Skeletal muscle cell (primary cell): ENCODE measurements at regions not wholly inside any gene's neighbourhood (a gene's known extent, or its start where the extent isn't known, plus 50 kb on each side); places are given as distances from the start of the nearest gene placed in this dataset.

ENCODE experiments used
- DNase-seq: peaks from one replicate; pipeline ENCODE4 v3.0.0-alpha.2; 2010; ENCODE audit warnings: low read depth
- H3K4me3 ChIP-seq: 2 replicates; pipeline ENCODE4 v1.5.1; 2011; ENCODE audit warnings: low read depth, mild to moderate bottlenecking, control low read depth, low read length, moderate library complexity

DNA sequence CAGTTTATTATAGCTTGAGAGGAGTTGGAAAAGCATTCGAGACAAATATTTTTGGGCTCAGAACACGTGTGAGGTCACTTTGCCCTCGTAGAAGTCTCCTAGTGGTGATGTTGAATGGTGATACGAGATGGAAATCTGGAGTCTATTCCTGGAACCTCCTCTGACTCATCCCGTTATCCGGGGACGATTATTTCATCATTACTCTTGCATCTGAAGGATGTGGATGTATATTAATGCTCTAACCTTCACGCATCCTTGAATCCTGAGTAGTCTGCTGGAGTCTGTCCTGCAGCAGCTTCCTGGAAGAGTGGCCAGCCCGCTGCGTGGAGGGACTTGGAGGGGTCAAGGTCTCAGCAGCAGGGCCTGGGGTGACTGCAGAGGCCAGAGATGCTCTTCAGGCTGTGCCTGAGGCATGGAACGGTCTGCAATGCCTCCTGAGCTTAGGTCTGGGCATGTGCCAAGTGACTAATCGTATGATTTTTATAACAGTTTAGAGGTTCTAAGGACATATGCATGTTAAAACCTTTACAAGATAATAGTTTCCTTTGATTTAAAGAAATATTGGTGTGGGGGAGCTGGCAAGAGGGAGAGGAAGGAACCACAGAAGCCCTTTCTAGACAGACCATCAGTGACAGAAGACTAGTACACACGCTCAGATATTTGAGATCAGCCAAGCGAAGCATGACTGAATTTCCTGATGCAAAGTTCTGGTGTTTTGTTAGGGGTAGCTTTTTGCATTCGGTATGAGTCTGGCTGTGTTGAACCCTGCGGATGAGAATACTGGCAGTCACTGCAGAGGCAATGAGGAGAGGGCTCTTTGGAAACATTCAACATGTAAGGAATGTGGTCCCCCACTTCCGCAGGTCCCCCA, 400.2 kb downstream of the QKI start:
- peak; percentile 83 for DNase-seq
- no peak overlapping the region for H3K4me3 ChIP-seq

DNA sequence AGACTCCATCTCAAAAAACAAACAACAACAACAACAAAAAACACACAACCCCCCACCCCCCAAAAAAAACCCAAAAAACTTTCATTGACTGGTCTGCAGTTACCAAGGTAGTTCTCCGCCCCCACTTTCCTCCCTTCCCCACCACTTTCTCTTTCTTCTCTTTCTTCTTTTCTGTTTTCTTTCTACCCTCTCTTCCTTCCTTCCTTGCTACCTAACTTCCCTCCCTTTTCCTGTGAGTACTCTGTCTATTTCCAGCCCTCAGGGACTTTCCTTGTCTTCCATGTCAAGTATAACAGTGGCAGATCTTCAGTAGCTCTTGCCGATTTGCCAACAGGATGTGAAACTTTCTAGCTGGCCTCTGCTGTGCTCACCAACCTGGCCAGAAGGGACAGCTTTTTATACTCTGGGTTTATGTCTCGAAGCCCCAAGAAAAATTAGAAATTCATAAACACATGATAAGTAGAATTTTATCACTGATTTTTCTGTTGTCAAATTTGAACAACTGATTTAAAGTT, 399.5 kb downstream of the QKI start:
- no peak for DNase-seq
- no peak overlapping the region for H3K4me3 ChIP-seq

DNA sequence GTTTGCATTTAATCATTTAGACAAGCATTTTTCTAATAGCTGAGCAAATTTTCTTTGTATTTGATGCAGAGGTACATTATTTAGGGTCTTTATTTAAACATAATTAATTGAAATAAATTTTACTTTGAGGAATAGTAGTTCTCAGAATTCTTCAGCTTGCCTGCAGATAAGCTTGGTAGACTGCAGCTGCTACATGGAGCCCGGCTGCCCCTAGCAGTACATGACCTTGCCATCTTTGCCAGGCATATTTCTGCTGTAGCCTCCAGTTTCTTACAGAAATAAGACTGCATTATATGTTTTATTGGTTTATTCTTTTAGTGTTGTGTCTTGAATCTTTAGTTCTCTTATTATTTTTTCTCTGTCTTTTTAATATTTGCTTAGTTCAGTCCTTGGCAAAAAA, 396.8 kb downstream of the QKI start:
- no peak for DNase-seq

DNA sequence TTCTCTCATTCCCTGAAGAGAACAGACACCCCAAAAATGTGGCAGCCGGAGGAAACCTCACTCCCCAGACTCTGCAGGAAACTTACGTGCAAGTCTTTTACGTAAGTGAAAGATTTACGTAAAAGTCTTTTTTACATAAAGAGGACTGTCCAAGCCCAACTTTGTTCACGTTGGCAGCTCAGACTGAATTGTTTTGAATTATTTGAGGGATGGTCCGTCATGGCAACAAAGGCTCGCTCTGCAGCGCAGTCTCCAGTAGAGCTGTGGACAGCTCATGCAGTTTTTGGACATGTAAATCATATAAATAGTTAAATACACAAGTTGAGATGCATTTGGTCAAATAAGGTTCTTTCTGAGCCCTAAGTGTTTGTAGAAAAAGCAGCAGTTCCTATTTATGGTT, 394.8 kb downstream of the QKI start:
- no peak for DNase-seq
- H3K4me3 ChIP-seq: no peak overlapping the region

More for the DNA sequence above, 396.8 kb downstream of the QKI start:
- no peak overlapping the region for H3K4me3 ChIP-seq

DNA sequence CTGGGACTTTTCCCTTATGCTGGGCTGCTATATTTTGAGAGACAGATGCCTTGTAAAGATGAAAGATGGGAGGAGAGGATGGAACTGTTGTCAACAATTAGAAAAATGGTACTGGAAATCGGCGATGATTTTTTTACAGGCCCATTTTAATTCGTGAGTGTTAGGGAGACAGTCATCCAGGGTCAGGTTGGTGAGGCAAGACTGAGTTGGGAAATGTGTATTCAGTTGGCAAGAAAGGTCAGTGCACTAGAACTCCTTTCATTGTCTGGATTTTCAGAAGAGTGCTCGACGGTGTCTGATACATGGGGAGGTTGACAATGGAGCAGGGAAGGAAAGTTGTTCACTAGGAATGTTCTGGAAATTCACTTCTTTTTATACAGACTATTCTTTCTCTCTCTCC, 394.4 kb downstream of the QKI start:
- no peak overlapping the region for H3K4me3 ChIP-seq
- no peak for DNase-seq

DNA sequence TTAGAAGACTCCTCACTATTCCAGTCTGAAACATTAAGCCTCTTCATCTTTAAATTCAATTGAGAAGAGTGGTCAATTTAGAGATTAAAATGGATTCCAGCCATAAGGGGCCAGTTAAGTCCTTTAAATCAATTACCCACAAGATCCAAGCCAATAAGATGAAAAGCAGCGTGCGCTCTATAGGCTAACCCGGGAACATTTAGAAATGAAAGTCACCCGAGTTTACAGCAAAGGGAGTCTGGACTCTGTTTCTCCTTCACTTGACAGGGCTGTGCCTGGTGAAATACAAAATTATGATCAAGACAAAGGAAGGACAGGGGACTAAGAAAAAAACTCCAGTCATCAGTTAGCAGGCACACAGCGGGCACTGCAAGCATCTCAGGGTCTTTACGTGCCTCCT, 393.7 kb downstream of the QKI start:
- no peak overlapping the region for H3K4me3 ChIP-seq
- no peak for DNase-seq

DNA sequence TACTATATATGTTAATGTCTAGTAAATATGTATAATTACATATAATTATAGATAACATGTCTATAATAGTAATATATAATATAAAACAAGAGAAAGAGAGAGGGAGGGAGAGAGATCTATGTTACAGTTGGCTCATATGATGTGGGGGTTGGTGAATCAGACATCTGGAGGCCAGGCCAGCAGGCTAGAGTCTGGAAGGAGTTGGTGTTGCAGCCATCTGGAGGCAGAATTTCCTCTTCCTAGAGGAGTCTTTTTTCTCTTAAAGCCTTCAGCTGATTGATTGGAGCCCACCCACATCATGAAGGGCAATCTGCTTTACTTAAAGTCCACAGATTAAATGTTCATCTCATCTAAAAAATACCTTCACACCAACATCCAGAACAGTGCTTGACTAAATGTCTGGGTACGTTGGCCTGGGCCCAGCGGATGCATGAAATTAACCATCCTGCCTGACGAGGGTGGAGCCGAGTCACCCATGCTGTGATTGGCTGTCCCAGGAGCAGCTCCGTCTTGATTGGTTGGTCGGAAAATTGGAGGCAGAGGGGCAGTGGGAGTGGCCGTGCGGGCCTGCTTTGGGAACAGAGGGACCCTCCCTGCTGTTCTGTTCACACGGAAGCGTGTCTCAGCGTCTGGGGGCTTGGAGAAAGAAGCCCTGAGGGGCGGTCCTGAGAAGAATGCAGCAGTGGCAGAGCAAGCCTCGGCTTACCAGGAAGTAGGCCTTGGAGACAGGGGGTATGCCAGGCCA, 392.4 kb downstream of the QKI start:
- no peak for DNase-seq
- H3K4me3 ChIP-seq: no peak overlapping the region

DNA sequence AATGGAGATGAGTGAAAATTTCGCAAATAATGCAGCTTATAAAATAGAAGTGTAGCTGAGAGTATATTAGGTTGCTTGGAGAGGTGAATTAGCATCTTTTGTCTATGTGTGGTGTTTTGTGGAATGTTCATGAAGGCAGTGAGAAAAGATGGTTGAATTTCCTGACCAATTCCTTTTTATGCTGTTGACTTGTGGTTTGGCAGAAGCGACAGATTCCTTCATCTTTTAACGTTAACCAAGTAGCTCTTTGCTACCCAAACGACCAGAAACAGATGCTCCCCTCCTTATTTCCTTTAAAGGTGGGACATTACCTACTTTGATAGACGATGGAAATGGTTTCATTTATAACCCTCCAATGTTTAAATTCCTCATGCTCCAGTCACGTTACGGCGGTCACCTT, 390.5 kb downstream of the QKI start:
- no peak overlapping the region for H3K4me3 ChIP-seq
- no peak for DNase-seq

DNA sequence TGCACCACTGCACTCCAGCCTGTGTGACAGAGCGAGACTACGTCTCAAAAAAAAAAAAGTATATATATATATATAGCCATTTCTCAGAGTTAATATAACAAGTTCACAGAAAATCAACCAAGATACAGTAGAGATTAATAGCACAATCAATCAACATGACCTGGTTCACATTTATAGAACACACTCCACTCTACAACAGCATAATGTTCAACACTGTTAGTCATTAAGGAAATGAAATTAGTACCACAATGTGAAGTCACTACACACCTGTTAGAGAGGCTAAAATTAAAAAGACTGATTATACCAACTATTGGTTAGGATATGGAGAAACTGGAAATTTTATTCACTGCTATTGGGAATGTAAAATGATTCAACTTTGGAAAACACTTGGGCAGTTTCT, 387.7 kb downstream of the QKI start:
- DNase-seq: no peak
- H3K4me3 ChIP-seq: no peak overlapping the region

DNA sequence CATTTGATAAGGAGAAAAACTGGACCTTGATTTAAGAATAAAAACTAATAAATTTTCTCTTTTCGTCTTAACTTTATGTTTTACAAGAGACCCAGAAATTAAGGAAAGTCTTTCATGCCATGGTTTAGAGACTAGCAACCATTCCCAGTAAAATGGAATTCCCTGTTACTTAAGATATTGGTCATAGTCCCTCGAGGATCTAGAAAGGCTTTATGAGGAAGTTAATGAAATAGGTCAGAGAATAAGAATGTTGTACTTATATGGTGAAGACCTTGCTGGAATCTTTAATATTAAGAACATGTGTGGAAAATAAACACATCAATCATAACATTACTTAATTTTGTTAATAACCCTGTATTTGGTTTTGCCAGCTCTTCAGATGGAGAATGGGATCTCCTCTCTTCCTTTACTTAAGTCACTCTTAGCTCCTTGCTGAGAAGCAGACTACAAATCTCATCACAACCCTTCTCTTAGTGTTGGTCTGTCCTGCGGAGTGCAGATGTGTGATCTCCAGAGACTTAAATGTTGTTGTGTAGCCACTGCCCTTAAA, 382.9 kb downstream of the QKI start:
- peak; percentile 35 for DNase-seq
- no peak overlapping the region for H3K4me3 ChIP-seq

DNA sequence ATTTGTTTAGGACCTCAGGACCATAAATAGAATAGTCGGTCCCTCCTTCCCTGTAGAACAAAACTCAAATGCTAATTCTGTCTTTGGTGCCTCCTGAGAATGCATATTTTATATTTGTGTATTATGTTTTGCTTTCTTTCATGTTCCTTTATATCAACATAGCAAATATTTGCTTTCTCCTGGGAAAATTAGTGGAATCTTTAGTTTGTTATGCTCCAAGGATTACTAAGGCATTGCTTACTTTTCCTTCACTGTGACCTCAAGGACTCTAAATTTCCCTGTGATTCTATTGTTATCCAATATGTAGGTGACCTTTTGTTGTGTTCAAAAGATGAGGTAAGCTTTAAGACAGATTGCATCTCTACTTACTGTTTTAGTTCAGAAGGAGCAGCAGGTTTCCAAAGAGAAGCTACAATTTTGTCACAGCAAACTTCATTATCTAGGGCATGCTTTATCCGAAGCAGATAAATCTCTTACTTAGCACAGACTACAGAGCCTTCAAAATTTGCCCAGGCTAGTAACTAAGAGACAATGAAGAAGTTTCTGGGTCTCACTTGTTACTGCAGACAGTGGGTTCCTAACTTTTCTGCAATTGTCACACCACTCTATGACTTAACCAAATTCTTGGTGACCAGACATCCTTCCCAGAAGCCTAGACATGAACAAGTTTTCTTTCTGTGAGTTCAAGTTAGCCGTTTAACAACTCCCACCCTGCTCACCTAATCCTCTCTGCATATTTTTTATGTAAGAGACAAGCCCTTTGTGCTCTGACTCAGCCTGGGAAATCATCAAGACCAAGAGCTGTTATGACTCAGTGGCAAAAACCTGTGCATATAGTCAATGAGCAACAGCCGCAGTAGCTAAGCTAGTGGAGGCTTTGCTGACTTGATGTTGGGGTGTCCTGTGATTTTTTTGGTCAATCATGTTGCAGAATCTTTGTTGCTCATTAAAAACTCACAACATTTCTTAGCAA, 378.8 kb downstream of the QKI start:
- no peak overlapping the region for H3K4me3 ChIP-seq
- DNase-seq: peak; percentile 84

DNA sequence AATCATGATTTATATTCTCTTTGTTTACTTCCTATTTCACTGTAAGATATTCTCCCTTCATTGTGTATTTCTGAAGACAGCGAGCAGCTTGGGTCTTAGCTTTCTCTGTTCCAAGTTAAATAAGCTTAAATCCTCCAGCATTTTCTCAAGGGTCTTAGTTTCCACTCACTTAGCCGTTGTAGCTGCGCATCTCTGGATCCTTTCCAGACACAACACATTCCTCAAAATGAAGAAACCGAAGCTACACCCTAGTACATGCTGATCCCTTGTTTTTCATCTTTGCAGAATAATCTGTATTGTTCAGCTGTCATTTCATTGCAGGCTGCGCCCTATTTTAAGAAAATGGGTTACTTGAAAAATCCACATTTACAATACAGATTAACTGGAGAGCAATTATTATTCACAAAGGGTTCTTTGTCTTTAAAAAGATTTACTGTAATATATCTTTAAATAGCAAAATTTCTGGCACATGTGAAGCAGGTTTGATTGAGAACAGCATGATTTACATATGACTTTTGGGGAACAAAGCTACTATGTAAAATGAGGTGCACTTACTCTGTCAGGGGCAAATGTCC, 375.8 kb downstream of the QKI start:
- no peak overlapping the region for H3K4me3 ChIP-seq
- peak; percentile 94 for DNase-seq

DNA sequence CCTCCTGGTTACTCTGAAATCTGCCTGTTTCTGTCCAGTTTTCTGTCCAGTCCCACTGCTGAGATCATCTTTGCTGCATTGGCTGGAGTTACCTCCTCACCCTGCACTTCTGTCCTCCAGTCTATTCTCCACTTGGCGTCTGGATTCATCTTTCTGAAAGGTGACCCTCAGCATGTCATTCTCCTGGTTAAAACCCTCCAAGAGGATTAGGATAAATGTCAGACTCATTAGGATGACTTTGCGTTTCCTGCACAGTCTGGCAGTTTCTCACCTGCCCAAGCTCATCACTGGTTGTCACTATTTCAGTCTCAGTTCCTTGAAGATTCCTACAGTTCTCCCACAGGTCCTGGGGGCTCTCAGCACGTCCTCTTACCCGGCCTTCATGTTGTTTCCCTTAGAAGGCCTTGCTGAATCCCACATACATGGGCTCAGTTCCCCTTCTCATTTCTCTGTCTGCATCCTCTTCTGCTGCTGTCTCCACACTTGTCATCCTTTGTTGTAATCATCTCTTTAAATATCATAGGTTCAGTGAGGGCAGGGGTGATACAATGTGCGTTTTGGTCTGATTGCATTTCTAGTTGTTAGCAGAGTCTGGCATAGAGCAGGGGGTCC, 374.8 kb downstream of the QKI start:
- no peak for DNase-seq
- no peak overlapping the region for H3K4me3 ChIP-seq

DNA sequence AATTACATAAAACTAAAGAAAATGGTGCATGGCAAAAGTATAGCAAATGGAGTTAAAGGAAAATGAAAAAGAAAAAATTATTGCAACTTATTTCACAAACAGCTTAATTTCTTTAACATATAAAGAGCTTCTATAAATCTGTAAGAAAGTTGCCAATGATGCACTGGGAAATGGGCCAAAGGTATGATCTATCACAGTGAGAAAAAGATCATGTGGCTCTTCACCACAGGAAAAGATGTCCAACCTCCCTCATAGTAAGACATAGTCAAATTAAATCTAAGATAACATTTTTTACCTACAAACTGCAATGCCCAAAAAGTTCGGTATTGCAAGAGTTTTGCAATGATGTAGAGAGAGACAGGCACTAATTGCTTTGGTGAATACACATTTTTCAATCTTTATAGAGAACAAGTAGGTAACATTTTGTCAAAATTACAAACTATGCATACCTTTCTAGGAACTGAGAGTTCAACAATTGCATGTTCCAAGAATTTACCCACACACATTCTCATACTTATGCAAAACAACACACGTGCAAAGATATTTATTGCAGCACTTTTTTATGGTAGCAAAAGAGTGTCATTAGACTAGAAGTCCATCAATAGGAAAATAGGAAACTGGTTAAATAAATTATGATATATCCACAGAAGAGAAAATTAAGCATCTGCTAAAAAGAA, 372.6 kb downstream of the QKI start:
- DNase-seq: no peak

DNA sequence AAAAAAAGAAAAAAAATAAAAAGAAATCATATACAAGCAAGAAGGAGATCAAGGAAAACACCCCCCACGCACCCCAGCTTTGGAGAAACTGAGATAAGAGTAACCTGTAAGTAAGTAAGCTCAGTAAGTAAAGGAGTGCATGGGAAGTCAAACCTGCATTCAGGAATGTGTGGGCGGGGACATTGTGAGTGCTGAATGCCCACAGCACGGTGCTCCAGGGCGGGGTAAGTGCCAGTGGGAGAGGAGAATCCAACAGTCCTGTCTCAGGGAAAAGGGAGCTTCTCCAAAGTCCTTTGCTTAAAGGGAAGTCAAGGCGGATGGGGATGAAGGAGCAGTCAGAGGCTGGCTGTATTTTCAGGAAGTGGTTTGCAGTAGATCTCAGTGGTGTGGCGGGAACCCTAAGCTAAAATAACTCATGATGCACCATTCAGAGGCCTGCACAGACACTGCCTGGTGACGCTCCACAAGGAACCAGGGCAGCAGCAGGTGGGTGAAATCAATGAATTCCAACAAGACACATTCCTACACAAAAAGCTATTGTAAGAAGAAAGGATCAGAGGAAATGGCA, 368.0 kb downstream of the QKI start:
- no peak for DNase-seq
- H3K4me3 ChIP-seq: no peak overlapping the region

More for the DNA sequence above, 372.6 kb downstream of the QKI start:
- H3K4me3 ChIP-seq: no peak overlapping the region

DNA sequence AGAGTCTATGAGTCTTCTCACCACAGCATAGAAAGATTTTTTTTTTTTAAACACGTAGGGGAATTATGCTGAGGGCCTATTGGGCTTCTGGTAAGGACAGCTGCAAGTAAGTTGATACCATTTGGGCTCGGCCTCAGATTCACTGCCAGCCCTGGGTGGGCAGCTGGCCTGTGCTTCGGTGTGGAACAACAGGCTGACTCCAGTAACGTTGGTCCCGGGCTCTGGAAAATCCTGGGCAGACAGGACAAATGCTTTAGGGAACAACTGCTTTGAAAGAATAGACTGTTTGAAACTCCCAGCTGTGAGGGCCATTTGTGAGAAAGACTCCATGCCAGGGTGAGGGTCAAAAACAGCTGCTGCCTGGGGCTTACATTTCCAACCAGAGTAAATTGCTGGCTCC, 366.5 kb downstream of the QKI start:
- no peak overlapping the region for H3K4me3 ChIP-seq
- peak; percentile 83 for DNase-seq

DNA sequence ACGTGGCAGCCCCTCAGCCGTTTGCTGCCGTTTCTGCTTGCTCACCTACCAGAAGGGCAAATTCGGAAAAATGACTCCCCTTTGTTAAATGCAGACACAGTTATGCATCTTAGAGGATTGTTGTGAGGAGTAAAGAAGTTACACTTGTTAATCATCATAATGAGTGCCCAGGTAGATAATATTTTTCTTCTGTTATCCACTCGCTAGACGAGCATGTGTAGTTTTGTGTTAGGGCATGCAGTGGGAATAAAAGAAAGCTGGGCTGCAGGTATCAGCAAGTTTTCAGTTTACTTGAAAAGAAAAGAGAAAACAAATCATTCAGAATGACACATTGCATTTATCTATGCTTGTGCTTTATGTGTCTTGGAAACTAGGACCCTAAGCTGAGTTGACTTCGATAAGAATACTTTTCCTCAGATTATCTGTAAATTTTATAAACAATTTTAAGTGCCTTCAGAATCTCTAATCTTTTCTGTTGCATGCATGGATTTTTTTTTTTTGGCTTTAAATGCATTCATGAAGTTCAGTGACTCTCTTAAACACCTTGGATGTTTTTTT, 365.3 kb downstream of the QKI start:
- no peak for DNase-seq
- no peak overlapping the region for H3K4me3 ChIP-seq
